Dedifferentiated amniotic fluid mesenchymal stem cell (primary cell): ENCODE measurements at regions not wholly inside any gene's neighbourhood (a gene's known extent, or its start where the extent isn't known, plus 50 kb on each side); places are given as distances from the start of the nearest gene placed in this dataset.
A peak's percentile ranks its signal among the peaks of the same experiment; 100 is the strongest.

Experiments
- DNase-seq: peaks from one replicate; pipeline ENCODE4 v3.0.0-alpha.2; 2016; ENCODE audit errors: extremely low spot score

DNA sequence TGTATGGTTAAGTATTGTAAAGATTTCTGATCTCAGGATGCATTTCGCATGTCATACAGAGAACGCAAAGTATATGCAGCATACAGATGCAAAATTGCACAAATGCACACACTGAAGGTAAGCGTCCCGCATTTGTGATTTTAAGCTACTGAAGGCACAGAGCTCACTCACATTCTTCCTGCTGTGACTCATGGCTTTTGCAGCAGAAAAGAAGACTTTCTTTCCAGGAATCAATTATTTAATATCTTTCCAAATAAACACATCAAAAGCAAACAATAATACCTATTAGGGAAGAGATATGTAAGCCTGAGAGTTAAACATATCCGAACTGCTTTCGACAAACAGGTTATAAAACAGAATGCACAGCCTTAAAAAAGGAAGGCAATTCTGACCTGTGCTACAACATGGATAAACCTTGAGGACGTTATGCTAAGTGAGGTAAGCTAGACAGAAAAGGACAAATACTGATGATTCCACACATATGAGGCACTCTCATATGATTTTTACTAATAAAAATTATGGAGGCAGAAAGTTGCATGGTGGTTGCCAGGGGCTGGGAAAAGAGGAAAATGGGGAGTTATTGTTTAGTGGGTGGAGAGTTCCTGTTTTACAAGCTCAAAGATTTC lies 109.0 kb downstream of the TFAP2A start:
- no peak for DNase-seq

- DNase-seq, result no peak
These were observed 111.0 kb downstream of the TFAP2A start for GRCh38 chr6:10303608-10304506.

- no peak for DNase-seq
These were observed 112.2 kb downstream of the TFAP2A start for GRCh38 chr6:10302566-10303235.

DNA sequence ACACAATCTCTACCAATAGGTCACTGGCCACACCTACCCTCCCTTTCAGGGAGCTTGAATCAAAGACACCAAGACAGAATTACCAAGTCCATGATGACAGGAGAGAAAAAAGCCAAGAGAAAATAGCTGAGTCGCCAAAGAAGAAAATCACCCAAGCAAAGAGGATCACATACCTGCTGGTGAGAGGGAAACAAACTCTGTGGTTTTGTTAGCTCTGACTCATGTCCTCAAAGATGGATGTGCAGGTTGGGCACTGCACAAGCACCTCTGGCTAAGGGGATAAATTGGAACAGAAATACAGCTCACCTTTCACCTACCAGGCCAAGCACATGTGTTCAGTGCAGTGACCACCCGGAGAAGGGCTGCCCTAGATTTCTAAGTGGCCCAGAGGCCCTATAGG lies 114.8 kb downstream of the TFAP2A start:
- no peak for DNase-seq

- peak; percentile 48 for DNase-seq
These were observed 117.0 kb downstream of the TFAP2A start for GRCh38 chr6:10297832-10298231.

DNA sequence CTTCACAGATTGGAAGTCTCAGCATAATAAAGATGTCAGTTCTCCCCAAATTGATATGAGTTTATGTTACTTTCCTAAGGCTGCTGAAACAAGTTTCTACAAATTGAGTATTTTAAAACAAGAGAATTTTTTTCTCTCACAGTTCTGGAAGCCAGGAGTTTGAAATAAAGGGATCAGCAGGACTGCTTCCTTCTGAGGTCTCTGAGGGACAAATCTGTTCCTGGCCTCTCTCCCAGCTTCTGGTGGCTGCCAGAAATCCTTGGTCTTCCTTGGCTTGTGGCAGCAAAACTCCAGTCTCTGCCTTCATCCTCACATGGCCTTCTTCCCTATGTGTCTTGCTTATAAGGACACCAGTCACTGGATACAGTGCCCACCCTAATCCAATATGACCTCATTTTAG lies 136.1 kb downstream of the TFAP2A start:
- no peak for DNase-seq

GRCh38 chr6:10276660-10277287 lies 138.1 kb downstream of the TFAP2A start:
- DNase-seq, result no peak

- peak; percentile 83 for DNase-seq
These were observed 138.8 kb downstream of the TFAP2A start for GRCh38 chr6:10276106-10276505.

DNA sequence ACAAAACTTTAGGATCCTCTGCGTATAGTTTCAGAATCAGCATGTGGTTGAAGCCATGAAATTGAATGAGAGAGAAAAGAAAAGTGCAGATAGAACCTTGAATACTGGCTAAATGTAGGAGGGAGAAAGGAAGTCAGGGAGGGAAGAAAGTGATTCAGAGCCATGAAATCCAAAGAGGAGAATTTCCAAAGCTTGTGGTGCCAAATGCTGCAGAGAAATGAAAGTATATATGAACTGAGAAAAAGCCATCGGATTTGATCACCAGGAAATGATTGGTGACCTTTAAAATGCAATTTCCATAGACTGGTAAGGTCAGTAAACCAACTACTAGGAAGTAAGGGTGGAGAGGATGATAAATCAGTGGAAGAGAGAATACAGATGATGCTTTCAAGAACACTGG lies 142.3 kb downstream of the TFAP2A start:
- DNase-seq, result peak; percentile 38

- DNase-seq, result no peak
These were observed 142.9 kb downstream of the TFAP2A start for GRCh38 chr6:10271982-10272381.

GRCh38 chr6:10269814-10270472 lies 144.9 kb downstream of the TFAP2A start:
- peak; percentile 68 for DNase-seq

DNA sequence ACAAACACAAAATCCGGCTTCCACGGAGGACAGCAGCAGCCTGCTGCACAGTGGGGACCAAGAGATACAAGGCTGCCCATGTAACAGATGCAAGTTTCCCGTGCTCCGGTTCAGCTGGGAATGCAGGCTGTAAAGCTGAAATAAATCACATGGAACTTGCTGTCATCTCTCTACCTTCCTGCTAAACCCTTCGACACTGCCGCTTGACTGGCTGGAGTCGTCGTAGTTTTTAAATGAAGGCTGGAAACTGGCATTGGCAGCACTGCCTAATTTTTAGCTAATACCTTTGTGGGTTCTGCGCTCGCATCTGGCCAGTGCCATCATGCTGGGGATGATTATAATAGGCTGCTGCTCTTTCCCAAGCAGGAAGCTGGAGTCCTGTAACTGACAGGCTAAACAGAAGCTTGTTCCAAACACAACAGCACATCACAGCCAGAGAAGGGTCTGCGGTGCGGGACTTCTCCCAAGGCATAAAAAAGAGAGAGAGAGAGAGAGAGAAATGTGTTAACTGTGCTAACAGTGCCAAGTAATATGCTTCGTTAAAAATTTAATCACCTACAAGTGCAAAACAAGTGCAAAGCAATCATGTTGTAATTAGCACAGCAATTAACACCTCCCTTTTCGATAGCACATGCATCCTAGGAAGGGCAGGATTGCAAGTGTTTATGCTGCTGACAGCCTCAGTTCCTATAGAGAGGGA lies 146.1 kb downstream of the TFAP2A start:
- no peak for DNase-seq

- DNase-seq, result no peak
These were observed 146.8 kb downstream of the TFAP2A start for GRCh38 chr6:10268111-10268510.

GRCh38 chr6:10266462-10266861 lies 148.4 kb downstream of the TFAP2A start:
- DNase-seq, result no peak

DNA sequence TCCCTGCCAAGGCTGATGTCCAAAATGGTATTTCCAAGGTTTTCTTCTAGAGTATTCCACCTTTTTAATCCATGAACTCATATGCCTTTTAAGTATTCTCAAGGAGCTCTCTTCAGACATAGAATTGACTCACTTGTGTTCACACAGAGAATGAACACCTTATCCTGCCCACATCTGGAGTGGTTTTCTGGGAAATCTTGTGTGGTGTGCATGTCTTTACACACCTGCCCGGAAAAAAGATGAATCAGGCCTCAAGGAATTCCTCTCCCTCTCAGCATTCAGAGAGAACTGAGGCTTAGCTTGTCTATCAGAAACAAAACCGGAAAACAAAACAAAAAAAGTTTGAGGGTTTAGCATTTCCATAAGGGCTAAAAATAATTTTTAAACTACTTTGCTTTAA lies 148.8 kb downstream of the TFAP2A start:
- DNase-seq, result no peak

GRCh38 chr6:10262505-10262904 lies 152.4 kb downstream of the TFAP2A start:
- DNase-seq, result no peak

GRCh38 chr6:10259671-10260070 lies 155.2 kb downstream of the TFAP2A start:
- no peak for DNase-seq

DNA sequence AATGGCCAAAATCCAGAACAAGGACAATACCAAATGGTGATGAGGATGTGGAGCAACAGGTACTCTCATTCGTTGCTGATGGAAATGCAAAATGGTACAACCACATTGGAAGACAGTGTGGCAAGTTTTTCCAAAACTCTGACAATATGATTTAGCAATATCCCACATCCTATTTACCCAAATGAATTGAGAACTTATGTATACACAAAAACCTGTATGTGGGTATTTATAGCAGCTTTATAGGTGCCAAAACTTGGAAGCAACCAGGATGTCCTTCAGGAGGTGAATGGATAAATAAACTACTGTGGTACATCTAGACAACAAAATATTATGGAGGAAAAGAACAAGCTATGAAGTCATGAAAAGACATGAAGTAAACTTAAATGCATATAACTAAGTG lies 156.5 kb downstream of the TFAP2A start:
- no peak for DNase-seq

DNA sequence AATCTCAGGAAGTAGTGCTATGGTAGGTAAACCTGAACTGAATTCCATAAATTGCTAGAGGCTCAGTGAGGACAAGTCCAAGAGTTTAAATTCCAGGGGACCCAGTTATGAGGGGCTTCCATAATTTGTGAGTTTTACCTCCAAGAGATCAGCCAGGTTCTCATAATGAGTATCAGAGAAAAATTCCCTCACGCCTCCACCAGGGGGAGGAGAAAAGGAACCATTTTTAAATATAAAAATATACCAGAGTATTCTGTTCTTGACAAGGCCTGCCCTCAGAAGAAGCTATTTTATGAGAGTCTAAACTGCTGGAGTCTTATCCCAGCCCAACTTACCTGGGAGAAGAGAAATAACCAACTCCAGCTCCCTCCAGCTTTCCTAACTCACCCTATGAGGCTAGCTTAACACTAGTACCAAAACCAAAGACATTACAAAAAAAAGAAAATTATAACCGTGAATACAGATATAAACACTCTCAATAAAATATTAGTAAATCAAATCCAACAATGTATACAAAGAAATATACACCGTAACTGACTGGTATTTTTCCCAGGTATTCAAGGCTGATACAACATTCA lies 158.7 kb downstream of the TFAP2A start:
- DNase-seq, result no peak

DNA sequence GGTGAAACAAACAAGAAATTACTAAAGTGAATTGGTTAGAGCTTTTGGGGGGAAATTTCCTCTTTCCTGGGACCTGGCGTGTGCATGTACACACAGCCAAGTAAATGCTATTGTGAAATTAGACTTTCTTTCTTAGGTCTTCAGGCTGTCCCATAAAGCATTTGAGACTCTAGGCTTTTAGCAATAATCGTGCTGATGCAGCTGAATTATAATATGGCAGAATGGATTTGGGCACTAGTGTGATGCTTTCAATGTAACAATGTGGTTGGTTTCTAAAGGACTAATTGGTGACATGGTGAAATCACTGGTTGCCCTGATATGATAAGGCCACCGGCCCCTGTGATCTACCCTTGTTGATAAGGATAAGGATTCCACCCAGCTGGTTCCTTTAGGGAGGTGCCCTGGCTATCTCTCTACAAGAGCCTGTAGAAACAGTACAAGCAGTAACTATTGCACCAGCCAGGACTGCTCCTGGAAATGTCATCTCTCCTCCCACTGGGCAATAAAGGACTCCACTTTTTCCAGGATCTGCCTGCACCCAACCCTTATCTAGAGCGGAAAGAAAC lies 164.1 kb downstream of the TFAP2A start:
- no peak for DNase-seq
